Cerebellar cortex (tissue), 1 donor: ENCODE measurements at regions not wholly inside any gene's neighbourhood (a gene's known extent, or its start where the extent isn't known, plus 50 kb on each side); places are given as distances from the start of the nearest gene placed in this dataset.

Experiments
- DNase-seq: peaks from one replicate; pipeline ENCODE4 v3.0.0-alpha.2; 2015; ENCODE audit warnings: low spot score

- no peak for DNase-seq
Observed at GRCh38 chr5:8394965-8395364, 526.0 kb downstream of the MTRR start.

GRCh38 chr5:8396246-8396645, 527.3 kb downstream of the MTRR start:
- no peak for DNase-seq

DNA sequence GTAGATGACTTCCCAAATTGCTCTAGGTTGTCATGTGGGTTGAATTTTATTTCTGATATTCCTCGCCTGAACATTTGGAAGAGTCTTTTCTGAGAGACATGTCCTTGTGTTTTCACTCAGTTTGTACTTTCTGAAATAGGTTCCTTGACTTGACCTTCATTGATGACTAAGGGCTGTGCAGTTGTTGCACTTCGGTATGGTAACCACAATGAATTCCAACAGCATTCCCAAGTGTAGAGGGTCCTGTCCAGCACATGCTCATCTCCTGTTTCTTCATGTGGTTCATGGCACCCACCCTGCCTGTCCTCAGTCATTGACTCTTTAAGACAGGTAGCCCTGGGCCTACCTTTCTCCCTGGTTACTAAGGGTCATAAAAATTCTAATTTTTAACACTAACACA, 527.8 kb downstream of the MTRR start:
- no peak for DNase-seq

- peak; percentile 54 for DNase-seq
Observed at GRCh38 chr5:8399471-8399870, 530.5 kb downstream of the MTRR start.

- DNase-seq = no peak
Observed at GRCh38 chr5:8408258-8408657, 539.3 kb downstream of the MTRR start.

- DNase-seq = no peak
Observed at GRCh38 chr5:8410618-8411017, 541.7 kb downstream of the MTRR start.

- no peak for DNase-seq
Observed at GRCh38 chr5:8413975-8414374, 545.0 kb downstream of the MTRR start.

GRCh38 chr5:8417316-8418048, 548.5 kb downstream of the MTRR start:
- DNase-seq = no peak

DNA sequence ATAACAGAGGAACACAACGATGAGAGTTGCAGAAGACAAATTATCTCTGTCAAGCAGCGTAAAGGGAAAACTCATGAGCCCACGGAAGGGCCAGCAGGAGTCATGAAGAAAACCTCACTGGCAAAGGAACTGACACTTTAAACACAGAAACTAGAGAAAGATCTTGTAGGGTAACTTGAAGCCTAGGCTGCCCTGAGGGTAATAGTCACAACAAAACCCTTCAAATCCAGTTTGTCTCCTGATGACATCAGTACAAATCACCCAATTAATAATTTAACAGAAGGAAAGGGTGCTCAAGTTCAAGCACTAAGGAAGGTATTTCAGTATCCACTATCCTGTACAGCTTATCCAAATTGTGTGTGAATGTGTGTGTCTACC, 549.1 kb downstream of the MTRR start:
- DNase-seq = no peak

- DNase-seq = no peak
Observed at GRCh38 chr5:8429778-8430758, 561.1 kb downstream of the MTRR start.

- DNase-seq = no peak
Observed at GRCh38 chr5:8434501-8434900, 565.6 kb downstream of the MTRR start.

DNA sequence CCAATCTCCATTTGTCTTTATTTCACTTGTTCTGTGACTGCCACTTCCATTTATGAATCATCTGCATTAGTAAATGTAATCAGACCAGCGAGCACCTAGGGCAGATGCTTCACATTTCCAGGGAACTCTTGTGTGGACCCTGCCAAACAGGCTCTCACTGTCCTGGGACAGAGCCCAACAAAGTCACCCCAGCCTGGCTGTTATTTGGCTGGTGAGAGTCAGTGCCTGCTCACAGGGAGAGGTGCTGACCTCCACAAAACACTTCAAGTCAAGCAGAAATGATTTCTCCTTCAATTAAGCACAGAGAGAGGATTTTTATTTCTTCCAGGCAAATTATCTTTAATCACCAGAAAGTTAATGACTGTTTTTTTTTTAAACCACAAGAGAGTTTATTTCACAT, 568.0 kb downstream of the MTRR start:
- DNase-seq = peak; percentile 35

DNA sequence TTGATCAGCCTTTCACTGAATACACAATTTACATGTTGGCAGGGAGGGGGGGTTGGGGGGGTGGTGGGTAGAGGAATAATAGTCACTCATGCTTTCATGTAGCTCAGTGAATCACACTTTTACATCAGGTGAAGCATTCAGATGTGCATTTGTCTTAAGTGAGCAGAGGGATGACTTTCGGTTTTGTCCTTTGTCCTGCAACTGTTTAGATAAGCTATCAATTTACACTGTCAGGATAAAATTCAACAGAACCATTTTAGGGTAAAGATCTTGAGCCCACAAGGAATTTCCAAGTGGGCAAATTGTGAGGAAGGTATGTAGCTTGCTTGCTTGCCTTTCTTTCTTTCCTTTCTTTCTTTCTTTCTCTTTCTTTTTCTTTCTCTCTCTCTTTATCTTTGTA, 576.2 kb downstream of the MTRR start:
- no peak for DNase-seq

DNA sequence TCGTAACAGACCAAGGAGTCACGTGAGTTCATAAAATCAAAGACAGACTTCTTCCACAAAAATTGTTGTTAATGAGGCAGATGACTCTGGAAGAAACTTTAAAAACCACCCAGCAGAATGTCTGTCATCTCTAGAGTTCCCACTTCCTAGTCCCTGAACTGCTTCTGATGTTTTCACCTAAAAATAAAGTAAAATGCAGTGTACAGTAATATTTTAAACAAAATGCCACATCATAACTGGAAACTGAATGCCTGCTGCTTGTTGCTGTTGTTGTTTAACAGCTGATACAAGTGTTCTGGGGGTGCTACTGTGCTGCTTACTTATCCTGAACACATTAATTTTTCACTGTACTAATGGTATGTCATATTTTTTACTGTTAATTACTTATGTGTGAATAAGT, 577.2 kb downstream of the MTRR start:
- DNase-seq = no peak

DNA sequence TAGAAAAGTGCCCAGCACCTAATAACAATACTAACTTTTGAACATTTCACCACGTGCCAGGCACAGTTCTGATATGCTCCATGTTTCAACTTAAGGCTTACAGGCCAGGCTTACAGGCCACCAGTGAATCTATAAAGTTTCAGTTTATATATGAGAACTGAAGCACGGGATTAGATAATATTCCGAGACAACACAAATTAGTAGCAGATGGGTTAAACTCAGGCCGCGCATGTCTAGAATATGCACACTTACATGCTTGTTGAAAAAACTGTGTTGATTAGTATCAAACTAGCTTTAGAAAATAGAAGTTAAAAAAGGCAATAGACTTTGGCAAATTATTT, 587.9 kb downstream of the MTRR start:
- DNase-seq = no peak

DNA sequence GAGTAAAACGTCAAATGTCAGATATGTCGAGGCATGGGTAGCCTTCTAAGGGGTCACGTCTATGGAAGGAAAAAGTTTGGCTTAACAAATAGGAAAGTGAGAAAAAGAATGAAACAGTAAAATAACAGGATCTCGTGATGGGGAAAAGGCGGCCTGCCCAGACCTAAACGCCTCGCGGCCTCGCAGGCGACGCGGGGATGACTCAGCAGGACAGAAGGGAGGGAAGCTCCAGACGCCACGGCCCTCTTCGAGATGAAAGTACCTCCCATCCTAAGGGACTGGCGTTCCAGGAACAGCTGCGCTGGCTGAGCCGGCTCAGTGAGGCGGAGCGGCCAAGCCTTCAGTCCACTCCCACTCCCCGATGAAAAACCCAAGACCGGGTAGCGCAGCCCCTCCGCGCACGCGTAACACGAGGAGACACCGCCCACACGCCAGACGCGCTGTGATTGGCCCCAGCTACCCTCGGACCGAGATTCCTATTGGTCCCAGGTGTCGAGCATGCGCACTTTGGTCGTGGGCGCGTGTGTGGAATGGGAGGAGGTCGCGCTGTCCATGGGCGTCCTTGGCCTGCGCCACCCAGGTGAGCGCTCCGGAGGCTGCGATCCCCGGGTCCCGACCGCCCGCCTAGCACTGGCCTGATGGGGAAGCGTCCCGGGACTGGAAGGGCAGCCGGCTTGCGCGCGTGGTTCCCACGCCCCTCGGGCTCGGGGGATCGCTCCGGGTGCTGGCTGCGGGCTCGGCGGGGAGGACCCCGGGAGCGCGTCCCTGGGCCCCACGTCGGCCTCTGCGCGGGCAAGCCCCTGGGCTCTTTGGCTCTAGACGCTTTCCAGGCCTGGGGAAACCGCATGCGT, 588.5 kb downstream of the MTRR start:
- DNase-seq = peak; percentile 93

GRCh38 chr5:8458038-8458383, 589.1 kb downstream of the MTRR start:
- peak; percentile 30 for DNase-seq

DNA sequence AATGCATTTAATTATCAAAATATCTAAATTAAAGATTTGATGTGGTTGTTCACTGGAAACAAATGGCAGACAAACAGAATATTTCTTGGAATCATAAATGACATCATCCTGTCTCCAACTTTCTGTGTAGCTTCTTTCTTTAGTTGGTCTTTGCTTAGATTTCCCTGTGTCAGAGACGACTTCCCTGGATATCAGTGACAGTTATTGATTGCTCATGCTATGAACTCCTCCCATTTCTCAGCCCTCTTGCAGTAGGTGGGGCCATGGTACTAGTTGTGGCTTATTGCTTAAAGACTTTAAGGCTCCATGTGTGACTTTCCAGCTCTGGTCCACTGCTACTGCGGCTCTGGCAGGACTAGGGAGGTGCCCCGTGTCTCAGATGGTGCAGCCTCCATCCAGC, 592.6 kb downstream of the MTRR start:
- DNase-seq = no peak

DNA sequence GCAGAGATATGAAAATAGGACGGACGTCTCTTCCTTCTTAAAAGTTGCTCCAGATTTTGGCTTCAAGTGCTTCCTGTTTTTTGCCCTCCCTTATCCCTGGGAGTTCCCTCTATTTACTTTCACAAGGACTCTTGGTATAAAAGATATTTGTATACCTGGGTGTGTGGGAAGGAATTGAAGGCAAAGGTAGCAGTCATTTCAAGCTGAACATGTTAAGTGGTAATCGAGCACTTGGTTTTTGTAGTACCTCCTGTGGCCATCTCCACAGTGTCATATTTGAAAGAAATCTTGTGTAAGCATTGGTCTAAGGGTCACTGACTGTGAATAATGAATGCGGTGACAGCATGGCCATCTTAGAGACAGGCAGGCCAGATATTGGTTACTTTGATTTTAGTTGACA, 593.6 kb downstream of the MTRR start:
- no peak for DNase-seq

DNA sequence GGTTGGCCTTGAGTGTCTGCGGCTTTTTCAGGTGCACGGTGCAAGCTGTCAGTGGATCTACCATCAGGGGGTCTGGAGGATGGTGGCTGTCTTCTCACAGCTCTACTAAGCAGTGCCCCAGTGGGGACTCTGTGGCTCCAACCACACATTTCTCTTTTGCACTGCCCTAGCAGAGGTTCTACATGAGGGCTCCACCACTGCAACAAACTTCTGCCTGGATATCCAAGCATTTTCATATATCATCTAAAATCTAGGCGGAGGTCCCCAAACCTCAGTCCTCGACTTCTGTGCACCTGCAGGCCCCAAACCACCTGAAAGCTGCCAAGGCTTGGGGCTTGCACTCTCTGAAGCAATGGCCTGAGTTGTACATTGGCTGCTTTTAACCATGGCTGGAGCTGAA, 601.5 kb downstream of the MTRR start:
- no peak for DNase-seq

- DNase-seq = no peak
Observed at GRCh38 chr5:8471581-8471980, 602.6 kb downstream of the MTRR start.

- no peak for DNase-seq
Observed at GRCh38 chr5:8473016-8473415, 604.1 kb downstream of the MTRR start.
